GM21367 (cell line): ENCODE measurements at regions not wholly inside any gene's neighbourhood (a gene's known extent, or its start where the extent isn't known, plus 50 kb on each side); places are given as distances from the start of the nearest gene placed in this dataset.

Source experiments
- ATAC-seq: cut with Tn5 transposase; IDR thresholded peaks from one replicate; pipeline ENCODE4 v1.9.1; 2021; ENCODE audit not compliant: unreplicated experiment

GRCh38 chr11:96595011-96595410 is 205.2 kb downstream of the JRKL start:
- no peak for ATAC-seq

- ATAC-seq: no peak
These were observed 218.2 kb downstream of the JRKL start for GRCh38 chr11:96607864-96608558.

- no peak for ATAC-seq
These were observed 224.3 kb downstream of the JRKL start for GRCh38 chr11:96614101-96614500.

- ATAC-seq: no peak
These were observed 225.0 kb downstream of the JRKL start for GRCh38 chr11:96614846-96615245.

GRCh38 chr11:96620464-96621044 is 230.7 kb downstream of the JRKL start:
- ATAC-seq: no peak

GRCh38 chr11:96621161-96621560 is 231.3 kb downstream of the JRKL start:
- ATAC-seq: no peak

- no peak for ATAC-seq
These were observed 232.3 kb downstream of the JRKL start for GRCh38 chr11:96622026-96622634.

- no peak for ATAC-seq
These were observed 234.3 kb downstream of the JRKL start for GRCh38 chr11:96624126-96624525.

- no peak for ATAC-seq
These were observed 237.6 kb downstream of the JRKL start for GRCh38 chr11:96627376-96627775.

- ATAC-seq: no peak
These were observed 245.8 kb downstream of the JRKL start for GRCh38 chr11:96635655-96636054.

- no peak for ATAC-seq
These were observed 251.4 kb downstream of the JRKL start for GRCh38 chr11:96641261-96641660.

- ATAC-seq: no peak
These were observed 252.8 kb downstream of the JRKL start for GRCh38 chr11:96642583-96642982.

GRCh38 chr11:96643173-96643572 is 253.4 kb downstream of the JRKL start:
- ATAC-seq: no peak

GRCh38 chr11:96647621-96648020 is 257.8 kb downstream of the JRKL start:
- no peak for ATAC-seq

GRCh38 chr11:96648991-96649390 is 259.2 kb downstream of the JRKL start:
- no peak for ATAC-seq

- no peak for ATAC-seq
These were observed 262.7 kb downstream of the JRKL start for GRCh38 chr11:96652516-96652915.

GRCh38 chr11:96655474-96655873 is 265.7 kb downstream of the JRKL start:
- no peak for ATAC-seq

- ATAC-seq: no peak
These were observed 268.6 kb downstream of the JRKL start for GRCh38 chr11:96658436-96658835.

GRCh38 chr11:96664110-96664509 is 274.3 kb downstream of the JRKL start:
- ATAC-seq: no peak

- ATAC-seq: no peak
These were observed 290.6 kb downstream of the JRKL start for GRCh38 chr11:96680211-96681018.

GRCh38 chr11:96681019-96681716 is 291.4 kb downstream of the JRKL start:
- no peak for ATAC-seq
